ENCODE measurements at regions not wholly inside any gene's neighbourhood (a gene's known extent, or its start where the extent isn't known, plus 50 kb on each side); places are given as distances from the start of the nearest gene placed in this dataset.
"Not testable (repeated sequence)": the region's sequence is repeated elsewhere in the genome, so short reads cannot be mapped to it uniquely, and the experiment has no call there.

GRCh38 chr18:38790786-38791185 is 1225.2 kb upstream of the CELF4 start:
- H3K9me3 Mint-ChIP-seq: no peaks in the 10 kb centered on the region
- Histone ChIP-seq H2AFZ (replicated peaks) (no peak overlapping the region), H3K4me3 (no peak overlapping the region), H3K4me1 (no peaks in the 10 kb centered on the region), H3K9ac (no peak overlapping the region), H3K27ac (no peak overlapping the region), H3K27me3 (no peaks in the 10 kb centered on the region), H3K36me3 (no peaks in the 10 kb centered on the region), H3K4me2 (no peak overlapping the region), H3F3A (ENCODE audit: low read depth) (no peaks in the 10 kb centered on the region), H3K79me2 (ENCODE audit: low read depth) (no peaks in the 10 kb centered on the region), H3K9me3 (ENCODE audit: low read depth) (no peaks in the 10 kb centered on the region), H4K20me1 (ENCODE audit: low read depth) (no peaks in the 10 kb centered on the region)
- no peaks in the 10 kb centered on the region for H3K27me3 Mint-ChIP-seq (ENCODE audit: insufficient read depth, low read depth)
- no peak for DNase-seq (ENCODE audit: low spot score)
- H3K27ac Mint-ChIP-seq: no peak overlapping the region
- H3K4me3 Mint-ChIP-seq: no peak overlapping the region
- H3K4me1 Mint-ChIP-seq: no peaks in the 10 kb centered on the region
- TF ChIP-seq EZH2phosphoT487 (IDR thresholded peaks at IDR 0.05) (no peak), EZH2 (IDR thresholded peaks at IDR 0.05) (no peak), CTCF (IDR thresholded peaks at IDR 0.05) (no peak)
- no peaks in the 10 kb centered on the region for H3K36me3 Mint-ChIP-seq

GRCh38 chr18:38790303-38790702 is 1224.7 kb upstream of the CELF4 start:
- Histone ChIP-seq H2AFZ (replicated peaks) (no peak overlapping the region), H3K27ac (no peak overlapping the region), H3K79me2 (ENCODE audit: low read depth) (no peaks in the 10 kb centered on the region), H3F3A (ENCODE audit: low read depth) (no peaks in the 10 kb centered on the region), H3K36me3 (no peaks in the 10 kb centered on the region), H3K4me2 (no peak overlapping the region), H4K20me1 (ENCODE audit: low read depth) (no peaks in the 10 kb centered on the region), H3K9ac (no peak overlapping the region), H3K4me3 (no peak overlapping the region), H3K27me3 (no peaks in the 10 kb centered on the region), H3K4me1 (no peaks in the 10 kb centered on the region), H3K9me3 (ENCODE audit: low read depth) (no peaks in the 10 kb centered on the region)
- H3K4me3 Mint-ChIP-seq: no peak overlapping the region
- H3K36me3 Mint-ChIP-seq: no peaks in the 10 kb centered on the region
- DNase-seq (ENCODE audit: low spot score): peak; percentile 34
- H3K9me3 Mint-ChIP-seq: no peaks in the 10 kb centered on the region
- no peaks in the 10 kb centered on the region for H3K4me1 Mint-ChIP-seq
- H3K27ac Mint-ChIP-seq: no peak overlapping the region
- H3K27me3 Mint-ChIP-seq (ENCODE audit: insufficient read depth, low read depth): no peaks in the 10 kb centered on the region
- TF ChIP-seq CTCF (IDR thresholded peaks at IDR 0.05) (peak; percentile 53), EZH2 (IDR thresholded peaks at IDR 0.05) (no peak)

DNA sequence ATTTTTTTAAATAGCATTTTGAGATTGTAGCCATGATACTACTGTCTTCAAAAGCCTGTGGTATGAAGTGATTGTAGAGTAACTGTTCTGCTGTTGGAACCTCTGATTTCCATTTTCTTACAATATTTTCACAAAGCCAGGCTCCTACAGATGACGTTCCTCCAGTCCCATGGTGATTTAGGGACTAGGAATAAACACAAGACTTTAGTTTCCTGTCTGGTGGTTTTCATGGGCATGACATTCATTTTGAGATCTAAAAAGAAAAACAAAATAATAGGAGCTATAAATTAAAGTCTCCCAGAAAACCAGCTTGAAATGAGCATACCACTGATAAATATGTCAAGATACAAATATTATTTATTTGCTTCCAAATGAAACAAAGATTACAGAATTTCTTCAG is 1223.5 kb upstream of the CELF4 start:
- Histone ChIP-seq H2AFZ (replicated peaks) (peak overlapping the region; percentile 48), H3K27ac (no peak overlapping the region), H3K79me2 (ENCODE audit: low read depth) (no peaks in the 10 kb centered on the region), H3F3A (ENCODE audit: low read depth) (no peaks in the 10 kb centered on the region), H3K9me3 (ENCODE audit: low read depth) (no peaks in the 10 kb centered on the region), H3K4me1 (no peaks in the 10 kb centered on the region), H3K36me3 (no peaks in the 10 kb centered on the region), H3K9ac (no peak overlapping the region), H3K4me2 (no peak overlapping the region), H3K27me3 (no peaks in the 10 kb centered on the region), H3K4me3 (no peak overlapping the region), H4K20me1 (ENCODE audit: low read depth) (no peaks in the 10 kb centered on the region)
- Mint-ChIP-seq H3K27me3 (ENCODE audit: insufficient read depth, low read depth) (no peaks in the 10 kb centered on the region), H3K4me3 (no peak overlapping the region), H3K9me3 (no peaks in the 10 kb centered on the region), H3K36me3 (no peaks in the 10 kb centered on the region), H3K4me1 (no peaks in the 10 kb centered on the region), H3K27ac (no peak overlapping the region)
- TF ChIP-seq EZH2phosphoT487 (IDR thresholded peaks at IDR 0.05) (no peak), EZH2 (IDR thresholded peaks at IDR 0.05) (no peak), CTCF (IDR thresholded peaks at IDR 0.05) (no peak)
- no peak for DNase-seq (ENCODE audit: low spot score)

DNA sequence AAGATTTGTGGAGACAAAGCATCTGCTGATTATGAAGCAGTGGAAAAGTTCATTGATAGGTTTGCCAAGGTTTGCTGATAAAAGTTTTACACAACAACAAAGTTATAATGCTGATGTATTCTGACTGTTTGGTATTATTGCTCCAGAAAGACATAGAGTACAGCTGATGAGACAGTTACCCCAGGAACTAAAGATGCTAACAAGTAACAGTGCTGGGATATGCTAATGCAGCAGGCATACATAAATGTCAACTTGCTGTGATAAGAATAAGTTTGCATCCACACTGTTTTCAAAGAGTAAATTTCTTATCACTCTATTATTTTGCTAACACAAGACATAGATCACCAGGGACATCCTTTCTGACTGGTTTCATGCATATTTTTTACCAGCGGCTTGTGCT is 1221.3 kb upstream of the CELF4 start:
- no peaks in the 10 kb centered on the region for H3K36me3 Mint-ChIP-seq
- no peak overlapping the region for H2AFZ ChIP-seq (replicated peaks)
- peaks cover 3% of the 10 kb centered on the region for H3K27me3 Mint-ChIP-seq (ENCODE audit: insufficient read depth, low read depth)

DNA sequence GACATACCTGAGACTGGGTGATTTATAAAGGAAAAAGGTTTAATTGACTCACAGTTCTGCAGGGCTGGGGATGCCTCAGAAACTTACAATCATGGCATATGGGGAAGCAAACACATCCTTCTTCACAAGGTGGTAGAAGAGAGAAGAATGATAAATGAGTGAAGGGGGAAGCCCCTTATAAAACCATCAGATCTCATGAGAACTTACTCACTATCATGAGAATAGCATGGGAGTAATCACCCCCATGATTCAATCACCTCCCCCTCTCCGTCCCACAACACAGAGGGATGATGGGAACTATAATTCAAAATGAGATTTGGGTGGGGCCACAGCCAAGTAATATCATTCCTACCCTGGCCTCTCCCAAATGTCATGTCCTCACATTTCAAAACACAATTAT is 1206.0 kb upstream of the CELF4 start:
- H3K9me3 Mint-ChIP-seq; H3K4me3 Mint-ChIP-seq; DNase-seq (ENCODE audit: low spot score); H2AFZ ChIP-seq (replicated peaks); H3K4me1 Mint-ChIP-seq; H3K27ac ChIP-seq; H3K4me3 ChIP-seq; H3K36me3 ChIP-seq; H3K79me2 ChIP-seq (ENCODE audit: low read depth); H3K4me1 ChIP-seq; H3K36me3 Mint-ChIP-seq; H3K9ac ChIP-seq; H3F3A ChIP-seq (ENCODE audit: low read depth); H3K9me3 ChIP-seq (ENCODE audit: low read depth); H3K27ac Mint-ChIP-seq; H3K4me2 ChIP-seq; H3K27me3 Mint-ChIP-seq (ENCODE audit: insufficient read depth, low read depth); H4K20me1 ChIP-seq (ENCODE audit: low read depth); H3K27me3 ChIP-seq: not testable (repeated sequence)

More for the DNA sequence above, 1221.3 kb upstream of the CELF4 start:
- no peak for DNase-seq (ENCODE audit: low spot score)
- Histone ChIP-seq H3F3A (ENCODE audit: low read depth) (no peaks in the 10 kb centered on the region), H3K4me3 (no peak overlapping the region), H3K27me3 (no peaks in the 10 kb centered on the region), H3K79me2 (ENCODE audit: low read depth) (no peaks in the 10 kb centered on the region), H3K27ac (no peak overlapping the region), H3K4me2 (no peak overlapping the region), H4K20me1 (ENCODE audit: low read depth) (no peaks in the 10 kb centered on the region), H3K9me3 (ENCODE audit: low read depth) (no peaks in the 10 kb centered on the region), H3K4me1 (no peaks in the 10 kb centered on the region), H3K36me3 (no peaks in the 10 kb centered on the region), H3K9ac (no peak overlapping the region)
- Mint-ChIP-seq H3K4me3 (no peak overlapping the region), H3K4me1 (no peaks in the 10 kb centered on the region), H3K27ac (no peak overlapping the region), H3K9me3 (no peaks in the 10 kb centered on the region)
- TF ChIP-seq CTCF (IDR thresholded peaks at IDR 0.05) (no peak), EZH2 (IDR thresholded peaks at IDR 0.05) (no peak), EZH2phosphoT487 (IDR thresholded peaks at IDR 0.05) (no peak)
